AG09319 (cell line): ENCODE measurements at regions not wholly inside any gene's neighbourhood (a gene's known extent, or its start where the extent isn't known, plus 50 kb on each side); places are given as distances from the start of the nearest gene placed in this dataset.
A peak's percentile ranks its signal among the peaks of the same experiment; 100 is the strongest.

Experiments used
- DNase-seq: peaks from one replicate; pipeline ENCODE4 v3.0.0-alpha.2; 2010; ENCODE audit warnings: low read depth; ENCODE audit errors: extremely low read depth
- CTCF ChIP-seq: IDR thresholded peaks from 2 replicates; pipeline ENCODE4 v1.5.1; 2011; ENCODE audit warnings: low read depth, mild to moderate bottlenecking, inconsistent platforms, low read length, moderate library complexity

- DNase-seq = no peak
- TF ChIP-seq CTCF = no peak
Observed at GRCh38 chr12:93043192-93043876, 114.2 kb upstream of the EEA1 start.

GRCh38 chr12:93043877-93044209 lies 114.7 kb upstream of the EEA1 start:
- no peak for TF ChIP-seq CTCF
- no peak for DNase-seq

GRCh38 chr12:93047118-93047517 lies 118.0 kb upstream of the EEA1 start:
- TF ChIP-seq CTCF = no peak

GRCh38 chr12:93048656-93049055 lies 119.6 kb upstream of the EEA1 start:
- DNase-seq = no peak
- TF ChIP-seq CTCF = no peak

More at GRCh38 chr12:93047118-93047517, 118.0 kb upstream of the EEA1 start:
- DNase-seq = no peak

GRCh38 chr12:93050026-93050747 lies 121.1 kb upstream of the EEA1 start:
- peak; percentile 4 for DNase-seq
- no peak for TF ChIP-seq CTCF

- DNase-seq = no peak
- no peak for TF ChIP-seq CTCF
Observed at GRCh38 chr12:93050748-93051081, 121.6 kb upstream of the EEA1 start.

GRCh38 chr12:93054021-93054420 lies 124.9 kb upstream of the EEA1 start:
- no peak for DNase-seq
- no peak for TF ChIP-seq CTCF
